ENCODE measurements at regions not wholly inside any gene's neighbourhood (a gene's known extent, or its start where the extent isn't known, plus 50 kb on each side); places are given as distances from the start of the nearest gene placed in this dataset.
A peak's percentile ranks its signal among the peaks of the same experiment; 100 is the strongest.

- no peak for DNase-seq
Observed at GRCh38 chr2:194455358-194455757, 1201.7 kb upstream of the SLC39A10 start.

- no peak for DNase-seq
Observed at GRCh38 chr2:194452504-194452903, 1204.5 kb upstream of the SLC39A10 start.

- DNase-seq, result no peak
Observed at GRCh38 chr2:194445226-194445625, 1211.8 kb upstream of the SLC39A10 start.

- DNase-seq, result no peak
Observed at GRCh38 chr2:194443926-194444325, 1213.1 kb upstream of the SLC39A10 start.

GRCh38 chr2:194424683-194425209, 1232.3 kb upstream of the SLC39A10 start:
- DNase-seq, result no peak

- DNase-seq, result no peak
Observed at GRCh38 chr2:194411221-194411620, 1245.8 kb upstream of the SLC39A10 start.

- no peak for DNase-seq
Observed at GRCh38 chr2:194395818-194396217, 1261.2 kb upstream of the SLC39A10 start.

- DNase-seq, result no peak
Observed at GRCh38 chr2:194385376-194385775, 1271.7 kb upstream of the SLC39A10 start.

- DNase-seq, result no peak
Observed at GRCh38 chr2:194383401-194383800, 1273.6 kb upstream of the SLC39A10 start.

GRCh38 chr2:194382221-194382620, 1274.8 kb upstream of the SLC39A10 start:
- no peak for DNase-seq

- no peak for DNase-seq
Observed at GRCh38 chr2:194380011-194380410, 1277.0 kb upstream of the SLC39A10 start.

- peak; percentile 99 for DNase-seq
Observed at GRCh38 chr2:194367390-194367789, 1289.6 kb upstream of the SLC39A10 start.

- DNase-seq, result no peak
Observed at GRCh38 chr2:194363878-194364277, 1293.1 kb upstream of the SLC39A10 start.

GRCh38 chr2:194363295-194363694, 1293.7 kb upstream of the SLC39A10 start:
- DNase-seq, result peak; percentile 96

- DNase-seq, result no peak
Observed at GRCh38 chr2:194352505-194352904, 1304.5 kb upstream of the SLC39A10 start.

GRCh38 chr2:194346193-194346592, 1310.8 kb upstream of the SLC39A10 start:
- DNase-seq, result no peak

- DNase-seq, result no peak
Observed at GRCh38 chr2:194345347-194345746, 1311.7 kb upstream of the SLC39A10 start.

- DNase-seq, result no peak
Observed at GRCh38 chr2:194343167-194343566, 1313.9 kb upstream of the SLC39A10 start.

GRCh38 chr2:194332799-194333490, 1324.1 kb upstream of the SLC39A10 start:
- peak; percentile 98 for DNase-seq

- DNase-seq, result no peak
Observed at GRCh38 chr2:194328456-194328855, 1328.6 kb upstream of the SLC39A10 start.

GRCh38 chr2:194327196-194327888, 1329.7 kb upstream of the SLC39A10 start:
- no peak for DNase-seq

- no peak for DNase-seq
Observed at GRCh38 chr2:194323740-194324139, 1333.3 kb upstream of the SLC39A10 start.

- no peak for DNase-seq
Observed at GRCh38 chr2:194320520-194320919, 1336.5 kb upstream of the SLC39A10 start.

GRCh38 chr2:194319222-194319992, 1337.6 kb upstream of the SLC39A10 start:
- DNase-seq, result no peak

All from DMS 273 treated with DMSO at 0.1 percent for 48 hours (cell line).